Lung (tissue), 11 donors: ENCODE measurements at regions not wholly inside any gene's neighbourhood (a gene's known extent, or its start where the extent isn't known, plus 50 kb on each side); places are given as distances from the start of the nearest gene placed in this dataset.

Source experiments
- ATAC-seq: fragments of 200-7000 bp; cut with Tn5 transposase; one replicate; pipeline ENCODE4 v1.9.1; 2020; ENCODE audit warnings: moderate number of reproducible peaks; ENCODE audit not compliant: insufficient read depth, low FRiP score
- DNase-seq, 3 donors: peaks; one replicate each; pipeline ENCODE4 v3.0.0-alpha.2; 2013 to 2017
- H3K27ac ChIP-seq, 2 donors: one replicate each; pipeline ENCODE4 v1.5.1; 2013; ENCODE audit warnings: mild to moderate bottlenecking in 2 of 2, moderate library complexity in 2 of 2, control low read depth in 1 of 2, inconsistent platforms in 1 of 2, low read depth in 1 of 2, low read length in 1 of 2
- H3K27me3 ChIP-seq, 3 donors: one replicate each; pipeline ENCODE4 v1.5.1; 2013; ENCODE audit warnings: low read length in 2 of 3; ENCODE audit not compliant: control insufficient read depth in 3 of 3, insufficient read depth in 3 of 3
- H3K36me3 ChIP-seq, 4 donors: one replicate each; pipeline ENCODE4 v1.5.1; 2013; ENCODE audit warnings: low read length in 4 of 4, mild to moderate bottlenecking in 1 of 4, moderate library complexity in 1 of 4; ENCODE audit not compliant: control insufficient read depth in 4 of 4, insufficient read depth in 4 of 4
- H3K4me1 ChIP-seq, 5 donors: one replicate each; pipeline ENCODE4 v1.5.1; 2013; ENCODE audit warnings: low read length in 5 of 5, mild to moderate bottlenecking in 2 of 5, moderate library complexity in 1 of 5; ENCODE audit not compliant: control insufficient read depth in 5 of 5, insufficient read depth in 5 of 5
- H3K4me3 ChIP-seq: one replicate; pipeline ENCODE4 v1.5.1; 2013; ENCODE audit warnings: mild to moderate bottlenecking, control low read depth, moderate library complexity
- H3K9ac ChIP-seq, 2 donors: one replicate each; pipeline ENCODE4 v1.5.1; 2013; ENCODE audit warnings: low read length in 2 of 2, control low read depth in 1 of 2; ENCODE audit not compliant: insufficient read depth in 1 of 2
- H3K9me3 ChIP-seq, 4 donors: one replicate each; pipeline ENCODE4 v1.5.1; 2013; ENCODE audit warnings: low read length in 3 of 4, mild to moderate bottlenecking in 1 of 4, moderate library complexity in 1 of 4; ENCODE audit not compliant: control insufficient read depth in 4 of 4, insufficient read depth in 3 of 4
- WGBS, 2 donors: extraction: QIAGEN DNeasy Blood & Tissue Kit; methylation state at CpG; one replicate each; pipeline ENCODE4 v1.1.7; 2013; 5-methylcytosine and 5-hydroxymethylcytosine counted together
- TF ChIP-seq, protein P1 (sequence below): IDR thresholded peaks from 2 replicates; pipeline ENCODE4 v1.5.1; 2012; ENCODE audit warnings: mild to moderate bottlenecking; ENCODE audit errors: control extremely low read depth, extremely low read depth
- donor health status: control.
- donor health status: control.
- donor health status: Bipolar disorder and iron deficiency.
- donor health status: healthy.
- donor health status: DM: yes; HTN: yes; CAD: no.

DNA sequence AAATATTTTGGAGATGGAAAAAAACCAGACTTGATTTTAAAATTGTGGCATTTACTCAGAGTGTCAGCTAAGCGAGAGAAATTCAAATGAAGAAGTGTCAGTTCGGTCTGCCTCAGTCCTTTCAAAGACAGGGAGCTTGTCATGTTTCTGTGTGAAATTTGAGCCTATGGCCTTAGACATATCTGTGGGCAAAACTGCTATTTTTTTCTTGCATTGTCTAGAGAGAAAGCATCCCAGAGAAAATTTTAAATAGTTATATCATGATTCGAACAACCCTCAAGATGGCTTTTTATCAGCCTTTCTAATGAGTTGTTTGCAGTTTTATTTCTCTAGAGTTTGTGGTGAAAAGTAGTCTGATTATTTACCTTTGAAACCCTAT is 50.2 kb upstream of the KCNE4 start:
- DNase-seq (no peak), ATAC-seq (no peak)
- Histone ChIP-seq H3K36me3 (no peaks in the 10 kb centered on the region), H3K4me3 (no peak overlapping the region), H3K9ac (no peak overlapping the region), H3K27me3 (no peaks in the 10 kb centered on the region), H3K27ac (no peak overlapping the region), H3K9me3 (no peaks in the 10 kb centered on the region), H3K4me1 (no peaks in the 10 kb centered on the region)
- 86 to 93% methylated on average over 3 of the region's 3 CpGs for WGBS, 2 donors
- TF ChIP-seq, protein P1, sequence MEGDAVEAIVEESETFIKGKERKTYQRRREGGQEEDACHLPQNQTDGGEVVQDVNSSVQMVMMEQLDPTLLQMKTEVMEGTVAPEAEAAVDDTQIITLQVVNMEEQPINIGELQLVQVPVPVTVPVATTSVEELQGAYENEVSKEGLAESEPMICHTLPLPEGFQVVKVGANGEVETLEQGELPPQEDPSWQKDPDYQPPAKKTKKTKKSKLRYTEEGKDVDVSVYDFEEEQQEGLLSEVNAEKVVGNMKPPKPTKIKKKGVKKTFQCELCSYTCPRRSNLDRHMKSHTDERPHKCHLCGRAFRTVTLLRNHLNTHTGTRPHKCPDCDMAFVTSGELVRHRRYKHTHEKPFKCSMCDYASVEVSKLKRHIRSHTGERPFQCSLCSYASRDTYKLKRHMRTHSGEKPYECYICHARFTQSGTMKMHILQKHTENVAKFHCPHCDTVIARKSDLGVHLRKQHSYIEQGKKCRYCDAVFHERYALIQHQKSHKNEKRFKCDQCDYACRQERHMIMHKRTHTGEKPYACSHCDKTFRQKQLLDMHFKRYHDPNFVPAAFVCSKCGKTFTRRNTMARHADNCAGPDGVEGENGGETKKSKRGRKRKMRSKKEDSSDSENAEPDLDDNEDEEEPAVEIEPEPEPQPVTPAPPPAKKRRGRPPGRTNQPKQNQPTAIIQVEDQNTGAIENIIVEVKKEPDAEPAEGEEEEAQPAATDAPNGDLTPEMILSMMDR = no peak
